IgD-negative memory B cell (primary cell): ENCODE measurements at regions not wholly inside any gene's neighbourhood (a gene's known extent, or its start where the extent isn't known, plus 50 kb on each side); places are given as distances from the start of the nearest gene placed in this dataset.
A peak's percentile ranks its signal among the peaks of the same experiment; 100 is the strongest.

Experiments used
- H3K27ac Mint-ChIP-seq, 3 donors: one replicate each; pipeline ENCODE4 v1.8.0; 2020 to 2022; ENCODE audit warnings: mild to moderate bottlenecking in 3 of 3, mixed read lengths in 3 of 3, moderate library complexity in 1 of 3
- H3K27me3 Mint-ChIP-seq: one replicate; pipeline ENCODE4 v1.8.0; 2021; ENCODE audit warnings: mixed read lengths
- H3K36me3 Mint-ChIP-seq: one replicate; pipeline ENCODE4 v1.8.0; 2020; ENCODE audit warnings: mild to moderate bottlenecking, mixed read lengths
- H3K4me1 Mint-ChIP-seq, 3 donors: one replicate each; pipeline ENCODE4 v1.8.0; 2020 to 2022; ENCODE audit warnings: mixed read lengths in 3 of 3, mild to moderate bottlenecking in 1 of 3
- H3K4me3 Mint-ChIP-seq, 4 donors: one replicate each; pipeline ENCODE4 v1.8.0; 2020 to 2022; ENCODE audit warnings: mild to moderate bottlenecking in 4 of 4, mixed read lengths in 4 of 4, moderate library complexity in 3 of 4
- H3K9me3 Mint-ChIP-seq, 3 donors: one replicate each; pipeline ENCODE4 v1.8.0; 2020 to 2021; ENCODE audit warnings: mixed read lengths in 3 of 3, mild to moderate bottlenecking in 1 of 3

DNA sequence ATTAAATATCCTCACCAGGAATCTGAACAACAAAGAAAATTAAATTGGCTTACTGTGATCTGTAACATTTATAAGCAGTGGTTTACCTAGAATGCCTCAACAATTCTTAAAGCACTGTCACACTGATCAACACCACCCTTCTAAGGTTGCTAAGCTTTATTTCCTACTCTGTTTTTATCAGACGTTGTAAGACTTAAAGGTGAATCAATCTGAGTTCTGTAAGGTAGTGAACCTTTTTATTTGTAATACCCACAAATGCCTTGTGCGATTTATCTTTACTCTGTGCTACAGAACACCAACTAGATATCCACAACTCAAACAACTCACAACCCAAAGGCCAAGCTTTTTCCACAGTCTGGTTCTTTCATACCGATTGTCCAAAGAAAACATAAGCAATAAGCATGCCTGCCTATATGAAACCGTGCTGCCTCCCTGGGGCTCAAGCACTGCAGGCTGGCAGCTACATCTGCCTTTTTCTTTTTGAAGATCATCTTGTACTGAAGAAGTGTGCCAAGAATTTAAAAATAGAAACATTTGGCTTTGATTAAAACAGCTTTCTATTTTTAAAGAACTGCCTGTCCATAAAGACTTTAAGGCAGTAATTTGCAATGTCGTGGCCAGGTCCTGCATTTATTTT is 490.7 kb downstream of the NUP35 start:
- H3K4me1 Mint-ChIP-seq, result no peaks in the 10 kb centered on the region
- peaks cover 3% of the 10 kb centered on the region for H3K36me3 Mint-ChIP-seq
- no peak overlapping the region for H3K4me3 Mint-ChIP-seq
- peaks cover 2% of the 10 kb centered on the region for H3K27me3 Mint-ChIP-seq
- H3K27ac Mint-ChIP-seq, result no peak overlapping the region
- peaks cover 2 to 8% (median 4%) of the 10 kb centered on the region in 3 donors for H3K9me3 Mint-ChIP-seq

DNA sequence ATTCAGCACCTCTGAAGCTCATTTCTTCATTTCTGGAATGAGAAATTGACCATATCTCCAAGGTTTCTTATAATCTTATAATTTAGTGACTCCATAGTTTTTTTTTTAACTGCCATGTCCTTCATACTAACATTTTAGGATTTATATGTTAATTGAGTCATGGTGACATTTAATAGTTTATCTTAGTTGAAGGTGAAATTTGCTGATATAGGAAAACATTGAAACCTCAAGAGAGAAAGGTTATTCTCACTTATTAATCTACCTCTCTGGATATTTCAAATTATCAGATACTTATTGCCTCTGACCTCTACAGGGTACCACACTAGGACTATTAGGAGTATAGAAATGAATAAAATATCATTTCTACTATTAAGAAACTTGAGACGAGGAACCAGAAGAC is 499.0 kb downstream of the NUP35 start:
- Mint-ChIP-seq H3K4me1 (no peaks in the 10 kb centered on the region), H3K4me3 (no peak overlapping the region), H3K27me3 (no peaks in the 10 kb centered on the region), H3K36me3 (peaks cover 5% of the 10 kb centered on the region), H3K27ac (no peak overlapping the region), H3K9me3 (peaks cover 0 to 9% (median 7%) of the 10 kb centered on the region in 3 donors)

DNA sequence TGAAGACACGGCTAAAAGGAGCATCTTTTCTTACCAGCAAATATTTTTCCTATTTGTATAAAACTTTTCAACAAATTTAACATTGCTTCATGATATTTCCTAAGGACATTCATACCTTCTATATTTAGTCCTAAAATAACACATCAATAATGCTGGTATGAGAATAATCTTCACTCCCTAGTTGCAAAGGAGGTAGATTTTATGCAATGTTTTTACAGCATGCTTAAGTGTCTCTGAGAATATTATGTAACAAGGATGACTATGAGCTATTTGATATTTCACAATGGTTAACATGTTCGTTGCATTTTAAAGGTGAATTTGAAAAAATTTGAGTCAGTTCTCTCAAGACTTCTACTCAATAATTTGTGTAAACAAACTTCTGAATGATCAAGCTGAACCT is 506.7 kb downstream of the NUP35 start:
- Mint-ChIP-seq H3K4me1 (no peaks in the 10 kb centered on the region), H3K4me3 (no peak overlapping the region), H3K36me3 (no peaks in the 10 kb centered on the region), H3K27ac (no peak overlapping the region), H3K9me3 (no peaks in the 10 kb centered on the region), H3K27me3 (no peaks in the 10 kb centered on the region)

DNA sequence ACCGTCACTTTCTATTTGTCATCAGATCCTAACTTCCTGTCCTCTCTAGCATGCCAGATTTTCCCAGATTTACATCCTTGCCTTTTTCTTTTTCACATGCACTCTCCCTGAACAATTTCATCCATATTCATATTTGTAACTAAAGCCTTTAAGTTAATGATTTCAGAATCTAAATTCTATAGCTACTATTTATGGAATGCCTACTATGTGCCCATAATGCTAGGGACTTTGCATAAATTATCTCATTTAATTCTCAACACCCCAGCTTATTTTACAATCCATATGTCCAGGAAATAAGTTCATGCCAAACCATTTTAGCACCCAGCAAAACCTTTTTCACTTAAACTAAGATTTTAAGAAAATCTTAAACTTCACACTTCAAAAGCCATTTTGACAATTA is 531.9 kb downstream of the NUP35 start:
- Mint-ChIP-seq H3K27me3 (no peaks in the 10 kb centered on the region), H3K4me1 (no peaks in the 10 kb centered on the region), H3K27ac (no peak overlapping the region), H3K9me3 (peaks cover 0 to 3% (median 2%) of the 10 kb centered on the region in 3 donors), H3K36me3 (no peaks in the 10 kb centered on the region), H3K4me3 (no peak overlapping the region)

DNA sequence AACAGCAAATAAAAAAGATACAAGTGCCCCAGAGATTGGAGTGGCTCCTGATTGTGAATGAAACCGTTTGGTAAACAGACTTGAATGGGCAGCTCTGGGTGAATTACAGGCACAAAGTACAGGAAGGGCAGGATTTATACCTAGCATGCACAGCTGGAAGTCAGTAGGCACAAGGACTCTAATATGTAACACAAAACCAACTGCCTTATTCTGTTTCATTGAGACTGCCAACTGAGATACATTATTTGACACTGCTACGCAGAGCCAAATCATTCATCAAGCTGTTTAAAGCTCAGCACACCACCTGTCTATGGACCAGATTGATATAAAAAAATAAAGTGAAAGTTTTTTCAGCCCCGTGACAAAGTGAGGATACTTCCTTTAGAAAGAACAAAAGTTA is 541.2 kb downstream of the NUP35 start:
- H3K27me3 Mint-ChIP-seq, result no peaks in the 10 kb centered on the region
- peaks cover 0 to 2% (median 2%) of the 10 kb centered on the region in 3 donors for H3K9me3 Mint-ChIP-seq
- no peaks in the 10 kb centered on the region for H3K36me3 Mint-ChIP-seq
- no peak overlapping the region for H3K4me3 Mint-ChIP-seq
- H3K4me1 Mint-ChIP-seq, result no peaks in the 10 kb centered on the region
- H3K27ac Mint-ChIP-seq, result no peak overlapping the region

DNA sequence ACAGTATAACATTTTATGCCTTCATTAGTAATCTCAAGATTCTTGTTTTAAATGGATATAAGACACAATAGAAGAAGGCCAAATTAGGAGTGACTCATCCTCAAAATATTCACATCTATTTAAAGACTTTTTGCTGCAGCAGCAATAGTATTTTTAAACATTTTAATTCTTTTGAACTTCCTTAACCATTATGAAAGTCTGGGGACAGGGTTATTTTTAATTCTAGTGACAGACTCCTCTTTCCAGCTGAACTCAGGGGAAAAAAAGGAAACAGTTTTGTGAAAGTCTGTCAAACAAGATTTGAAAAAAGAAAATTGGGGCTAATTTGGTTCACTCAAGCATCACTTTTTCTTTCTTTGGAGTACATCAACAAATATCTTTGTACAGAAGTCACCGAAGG is 541.8 kb downstream of the NUP35 start:
- no peaks in the 10 kb centered on the region for H3K27me3 Mint-ChIP-seq
- H3K36me3 Mint-ChIP-seq, result no peaks in the 10 kb centered on the region
- peaks cover 0 to 2% (median 2%) of the 10 kb centered on the region in 3 donors for H3K9me3 Mint-ChIP-seq

DNA sequence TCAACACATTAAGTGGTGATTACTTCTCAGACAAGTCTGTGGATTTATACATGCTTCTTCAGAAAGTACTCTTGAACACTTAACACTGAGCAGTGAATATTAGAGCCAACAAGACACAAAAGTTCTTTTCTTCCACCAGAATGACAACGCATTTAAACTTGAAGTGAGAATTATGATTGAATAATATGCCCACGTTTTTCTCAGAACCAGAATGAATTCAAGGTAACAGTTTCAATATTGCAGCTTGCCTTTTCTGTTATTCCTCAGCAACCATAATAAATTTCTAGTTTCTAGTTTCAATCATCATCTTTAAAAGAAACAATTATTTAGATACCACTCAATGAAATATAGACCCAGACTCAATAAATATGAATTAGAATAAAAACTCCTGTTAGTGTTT is 547.0 kb downstream of the NUP35 start:
- H3K27ac Mint-ChIP-seq, result no peak overlapping the region
- H3K4me1 Mint-ChIP-seq, result no peaks in the 10 kb centered on the region
- no peaks in the 10 kb centered on the region for H3K9me3 Mint-ChIP-seq
- H3K27me3 Mint-ChIP-seq, result no peaks in the 10 kb centered on the region
- H3K36me3 Mint-ChIP-seq, result no peaks in the 10 kb centered on the region
- no peak overlapping the region for H3K4me3 Mint-ChIP-seq

More for the DNA sequence above, 541.8 kb downstream of the NUP35 start:
- no peak overlapping the region for H3K4me3 Mint-ChIP-seq
- no peaks in the 10 kb centered on the region for H3K4me1 Mint-ChIP-seq
- H3K27ac Mint-ChIP-seq, result no peak overlapping the region

DNA sequence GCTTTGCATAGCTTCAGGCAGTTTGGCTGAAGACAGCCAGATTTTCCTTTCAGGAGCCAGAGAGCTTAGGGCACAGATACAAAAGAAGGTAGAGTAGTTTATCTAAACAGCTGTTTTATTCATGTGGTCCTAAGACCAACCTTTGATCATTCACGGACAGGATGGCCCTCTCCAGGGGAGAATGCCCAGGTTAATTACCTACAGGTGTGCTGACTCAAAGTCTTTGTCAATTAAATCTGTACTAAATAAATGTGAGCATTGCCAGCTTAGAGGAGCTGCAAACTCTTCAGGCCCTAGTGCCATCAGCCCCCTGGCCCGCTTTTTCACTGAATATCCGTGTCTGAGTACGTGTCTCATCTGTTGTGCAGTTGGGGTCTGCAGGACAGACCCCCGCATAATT is 554.7 kb downstream of the NUP35 start:
- H3K36me3 Mint-ChIP-seq, result no peaks in the 10 kb centered on the region
- H3K4me3 Mint-ChIP-seq, result no peak overlapping the region
- no peaks in the 10 kb centered on the region for H3K27me3 Mint-ChIP-seq
- H3K9me3 Mint-ChIP-seq, result peaks cover 0 to 4% (median 2%) of the 10 kb centered on the region in 3 donors
- H3K4me1 Mint-ChIP-seq, result no peaks in the 10 kb centered on the region
- H3K27ac Mint-ChIP-seq, result no peak overlapping the region

DNA sequence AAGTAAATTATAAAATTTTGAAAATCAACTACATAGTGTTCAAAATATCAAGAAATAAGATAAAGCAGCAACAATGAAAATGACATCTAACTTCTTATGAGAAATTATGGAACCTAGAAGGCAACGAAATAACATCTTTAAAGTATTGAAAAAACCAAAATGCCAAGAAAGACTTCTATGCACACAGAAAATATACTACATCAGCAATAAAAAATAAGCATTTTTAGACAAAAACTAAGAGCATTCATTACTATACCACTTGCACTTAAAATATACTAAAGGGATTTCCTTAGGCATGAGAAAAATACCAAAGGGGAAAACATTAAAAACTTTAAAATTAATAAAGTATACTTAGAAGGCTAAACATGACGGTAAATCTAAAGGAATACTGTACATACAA is 556.3 kb downstream of the NUP35 start:
- H3K4me3 Mint-ChIP-seq, result no peak overlapping the region
- no peaks in the 10 kb centered on the region for H3K4me1 Mint-ChIP-seq
- H3K9me3 Mint-ChIP-seq, result peaks cover 0 to 9% (median 2%) of the 10 kb centered on the region in 3 donors
- no peak overlapping the region for H3K27ac Mint-ChIP-seq
- H3K27me3 Mint-ChIP-seq, result no peaks in the 10 kb centered on the region
- H3K36me3 Mint-ChIP-seq, result no peaks in the 10 kb centered on the region

DNA sequence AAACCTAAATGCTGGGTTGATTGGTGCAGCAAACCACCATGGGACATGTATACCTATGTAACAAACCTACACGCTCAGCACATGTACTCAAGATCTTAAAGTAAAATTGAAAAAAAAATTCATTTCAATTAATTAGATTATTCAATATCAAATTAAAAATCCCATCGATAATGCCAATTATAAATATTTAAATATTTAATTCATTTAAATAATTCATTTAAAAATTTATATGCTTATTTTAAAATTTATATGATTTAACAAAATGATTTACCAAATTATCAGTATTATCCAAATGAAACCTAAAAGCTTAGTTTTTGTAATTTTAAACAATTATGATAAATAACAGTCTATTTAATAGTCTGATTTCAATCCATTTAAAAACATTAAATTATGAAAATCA is 560.4 kb downstream of the NUP35 start:
- Mint-ChIP-seq H3K9me3 (peaks cover 4 to 20% (median 4%) of the 10 kb centered on the region in 3 donors), H3K4me3 (no peak overlapping the region), H3K27me3 (no peaks in the 10 kb centered on the region), H3K4me1 (no peaks in the 10 kb centered on the region), H3K36me3 (no peaks in the 10 kb centered on the region), H3K27ac (no peak overlapping the region)

DNA sequence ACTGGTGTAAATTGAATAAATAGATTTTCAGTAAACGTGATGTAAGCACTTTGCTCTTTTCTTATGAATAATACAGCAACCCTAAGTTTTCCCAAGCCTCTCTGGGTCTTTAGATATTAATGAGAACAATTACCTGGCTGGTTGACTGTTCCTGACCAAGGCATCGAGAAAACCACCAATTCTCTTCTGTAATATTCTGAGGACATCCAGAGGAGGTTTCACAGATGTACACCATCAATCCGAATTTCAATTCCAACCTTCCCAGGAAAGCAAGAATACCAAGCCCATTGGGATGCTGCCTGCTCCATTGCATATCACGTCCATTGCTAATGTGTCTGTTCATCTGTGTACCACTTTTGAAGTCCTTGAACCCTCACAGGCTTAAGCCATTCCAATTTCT is 571.8 kb downstream of the NUP35 start:
- peaks cover 3 to 9% (median 8%) of the 10 kb centered on the region in 3 donors for H3K9me3 Mint-ChIP-seq
- no peak overlapping the region for H3K27ac Mint-ChIP-seq
- no peak overlapping the region for H3K4me3 Mint-ChIP-seq
- no peaks in the 10 kb centered on the region for H3K4me1 Mint-ChIP-seq
- no peaks in the 10 kb centered on the region for H3K27me3 Mint-ChIP-seq
- no peaks in the 10 kb centered on the region for H3K36me3 Mint-ChIP-seq

DNA sequence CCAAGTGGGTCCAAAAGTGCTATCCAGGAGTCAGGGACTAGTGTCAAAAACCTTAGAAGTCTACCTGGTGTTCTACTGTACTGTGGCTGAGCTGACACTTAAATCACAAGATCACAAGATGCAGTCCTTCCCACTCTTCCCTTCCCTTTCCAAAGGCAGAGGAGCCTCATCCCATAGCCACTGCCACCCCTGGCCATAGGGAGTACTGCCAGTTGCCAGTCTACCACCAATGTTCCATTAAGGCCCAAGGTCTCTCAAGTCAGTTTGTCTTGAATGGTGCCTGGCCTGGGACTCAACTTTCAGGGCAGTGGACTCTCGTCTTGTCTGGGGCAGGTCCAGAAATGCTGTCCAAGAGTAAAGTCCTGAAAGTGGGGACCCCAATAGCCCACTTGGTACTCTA is 585.6 kb downstream of the NUP35 start:
- Mint-ChIP-seq H3K9me3 (peaks cover 1 to 9% (median 3%) of the 10 kb centered on the region in 3 donors), H3K27ac (no peak overlapping the region), H3K27me3 (no peaks in the 10 kb centered on the region), H3K4me3 (no peak overlapping the region), H3K36me3 (no peaks in the 10 kb centered on the region), H3K4me1 (no peaks in the 10 kb centered on the region)

DNA sequence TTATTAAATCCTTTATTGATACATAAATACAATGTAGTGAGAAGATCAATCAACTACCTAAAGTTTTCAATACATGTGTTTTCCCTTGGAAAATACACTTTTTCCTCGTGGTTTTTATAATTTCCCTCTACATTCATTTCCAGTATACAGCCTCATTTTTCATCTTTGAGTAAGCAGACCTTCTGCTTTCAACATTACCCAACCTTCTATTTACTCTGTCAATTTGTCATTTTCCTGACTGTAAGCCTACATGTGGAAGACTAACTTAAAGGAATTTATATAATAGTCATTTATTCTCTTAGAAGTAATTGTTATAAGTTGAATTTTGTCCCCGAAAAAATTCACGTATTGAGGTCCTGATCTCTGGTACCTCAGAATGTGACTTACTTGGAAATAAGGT is 594.0 kb downstream of the NUP35 start:
- Mint-ChIP-seq H3K4me3 (no peak overlapping the region), H3K27me3 (no peaks in the 10 kb centered on the region), H3K27ac (no peak overlapping the region), H3K4me1 (no peaks in the 10 kb centered on the region), H3K9me3 (no peaks in the 10 kb centered on the region), H3K36me3 (no peaks in the 10 kb centered on the region)

DNA sequence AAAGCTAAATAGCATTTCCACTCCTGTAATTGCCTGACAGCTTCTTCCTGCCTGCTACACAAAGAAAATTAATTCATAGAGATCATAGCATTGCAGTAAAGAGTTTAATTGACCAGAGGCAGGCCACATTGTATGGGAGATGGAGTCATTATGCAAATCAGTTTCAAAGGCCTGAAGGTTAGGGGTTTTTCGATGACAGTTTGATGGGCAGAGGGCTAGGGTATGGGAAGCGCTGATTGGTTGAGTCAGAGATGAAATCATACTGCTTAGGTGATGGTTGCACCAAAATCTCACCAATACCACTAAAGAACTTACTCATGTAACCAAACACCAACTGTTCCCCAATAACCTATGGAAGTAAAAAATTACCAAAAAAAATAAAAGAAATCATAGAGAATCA is 599.0 kb downstream of the NUP35 start:
- H3K4me3 Mint-ChIP-seq, result peak overlapping the region in 1 of 4 donors; percentile 46
- H3K4me1 Mint-ChIP-seq, result no peaks in the 10 kb centered on the region
- no peaks in the 10 kb centered on the region for H3K27me3 Mint-ChIP-seq
- H3K27ac Mint-ChIP-seq, result no peak overlapping the region
- H3K36me3 Mint-ChIP-seq, result no peaks in the 10 kb centered on the region
- H3K9me3 Mint-ChIP-seq, result peaks cover 0 to 2% (median 0%) of the 10 kb centered on the region in 3 donors

DNA sequence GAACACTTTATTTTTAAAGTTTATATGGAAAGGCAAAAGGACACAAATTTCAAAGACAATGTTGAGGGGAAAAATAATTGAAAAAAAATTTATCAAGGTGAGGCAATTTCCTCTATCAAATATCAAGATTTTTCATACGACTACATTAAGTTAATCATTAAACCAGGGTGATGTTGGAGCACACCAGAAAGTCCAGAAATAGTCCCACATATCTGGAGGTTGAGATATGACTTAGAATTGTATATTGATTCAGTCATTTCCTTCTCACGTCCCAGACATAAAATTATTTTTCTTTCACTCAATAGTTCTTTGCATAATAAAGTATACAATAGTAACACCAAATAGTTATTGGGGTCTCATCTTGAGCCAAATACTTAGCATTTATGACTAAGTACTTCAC is 605.1 kb downstream of the NUP35 start:
- no peak overlapping the region for H3K27ac Mint-ChIP-seq
- no peaks in the 10 kb centered on the region for H3K27me3 Mint-ChIP-seq
- no peaks in the 10 kb centered on the region for H3K36me3 Mint-ChIP-seq
- H3K9me3 Mint-ChIP-seq, result peaks cover 0 to 5% (median 0%) of the 10 kb centered on the region in 3 donors
- no peak overlapping the region for H3K4me3 Mint-ChIP-seq
- no peaks in the 10 kb centered on the region for H3K4me1 Mint-ChIP-seq

DNA sequence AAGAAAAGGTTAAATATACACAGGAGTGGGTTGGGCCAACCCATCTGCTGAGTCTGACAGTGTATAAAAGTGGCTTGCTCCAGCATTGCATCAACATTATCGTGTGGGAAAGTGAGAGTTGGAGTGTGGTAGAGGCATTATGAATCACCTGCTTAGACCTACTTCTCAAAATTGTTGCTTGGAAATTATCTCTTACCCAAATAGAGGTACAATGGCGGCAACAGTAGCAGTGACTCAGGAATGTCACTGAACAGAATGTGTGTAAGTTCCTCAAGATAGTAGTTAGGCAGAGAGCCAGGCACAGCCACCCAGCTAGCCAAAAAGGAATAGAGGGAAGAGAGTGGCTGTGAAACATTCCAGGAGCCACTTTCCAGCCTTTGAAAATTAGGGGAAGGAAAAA is 616.0 kb downstream of the NUP35 start:
- Mint-ChIP-seq H3K4me3 (no peak overlapping the region), H3K27ac (no peak overlapping the region), H3K9me3 (peaks cover 2 to 3% (median 3%) of the 10 kb centered on the region in 3 donors), H3K36me3 (no peaks in the 10 kb centered on the region), H3K4me1 (no peaks in the 10 kb centered on the region), H3K27me3 (no peaks in the 10 kb centered on the region)
